HEK293 (cell line): ENCODE measurements at regions not wholly inside any gene's neighbourhood (a gene's known extent, or its start where the extent isn't known, plus 50 kb on each side); places are given as distances from the start of the nearest gene placed in this dataset.

Experiments
- CTCF ChIA-PET: fragments of 350-600 bp; formaldehyde crosslinking; extraction: SDS; loops from one replicate; lab custom pipeline; 2021; ENCODE audit warnings: antibody characterized with exemption; lab: Yijun Ruan, JAX
- POLR2A ChIA-PET: fragments of 300-600 bp; formaldehyde crosslinking; extraction: SDS; loops from one replicate; lab custom pipeline; 2020; ENCODE audit warnings: antibody characterized with exemption, inconsistent platforms; lab: Yijun Ruan, JAX
- H3K27ac ChIP-seq: fragments of 200-500 bp; sonication (Bioruptor generic); 2 replicates; pipeline ENCODE4 v1.5.1; 2014; ENCODE audit warnings: low read depth, low read length, control low read depth, inconsistent platforms; ENCODE audit errors: extremely low read depth
- H3K36me3 ChIP-seq, 2 experiments: fragments of 200-500 bp in 1 of 2; sonication (Bioruptor generic) in 1 of 2; 1 replicate in 1 of 2; 2 replicates in 1 of 2; pipeline ENCODE4 v1.5.1; 2014 to 2017; ENCODE audit warnings: inconsistent platforms in 2 of 2, low read length in 2 of 2; ENCODE audit not compliant: control insufficient read depth in 2 of 2, insufficient read depth in 1 of 2
- H3K4me1 ChIP-seq: fragments of 200-500 bp; sonication (Bioruptor generic); 2 replicates; pipeline ENCODE4 v1.5.1; 2014; ENCODE audit warnings: mild to moderate bottlenecking, low read length, inconsistent platforms; ENCODE audit not compliant: control insufficient read depth, insufficient read depth
- H3K4me3 ChIP-seq: 2 replicates; pipeline ENCODE4 v1.5.1; 2011; ENCODE audit warnings: low read depth, mild to moderate bottlenecking, control low read depth, low read length, moderate library complexity
- H3K9me3 ChIP-seq: fragments of 200-500 bp; sonication (Bioruptor generic); 2 replicates; pipeline ENCODE4 v1.5.1; 2014; ENCODE audit warnings: low read depth, low read length, inconsistent platforms; ENCODE audit not compliant: control insufficient read depth, insufficient read depth
- BCL11B ChIP-seq: fragments of 450-650 bp; formaldehyde crosslinking; IDR thresholded peaks from 2 replicates; pipeline ENCODE4 v1.5.1; 2016; ENCODE audit warnings: low read depth, missing biosample characterization, missing genetic modification characterization
- HOXD13 ChIP-seq: sonication (generic); formaldehyde crosslinking; IDR thresholded peaks from 2 replicates; pipeline ENCODE4 v1.8.0; 2022; ENCODE audit warnings: missing genetic modification reagents, borderline replicate concordance
- KLF17 ChIP-seq: fragments of 450-650 bp; formaldehyde crosslinking; IDR thresholded peaks from 2 replicates; pipeline ENCODE4 v1.5.1; 2016; ENCODE audit warnings: missing biosample characterization, missing genetic modification characterization
- MYNN ChIP-seq: fragments of 450-650 bp; formaldehyde crosslinking; IDR thresholded peaks from 2 replicates; pipeline ENCODE4 v1.5.1; 2016; ENCODE audit warnings: missing biosample characterization, missing genetic modification characterization, borderline replicate concordance
- PRDM10 ChIP-seq: fragments of 450-650 bp; formaldehyde crosslinking; IDR thresholded peaks from 2 replicates; pipeline ENCODE4 v1.5.1; 2016; ENCODE audit warnings: missing biosample characterization, missing genetic modification characterization
- PRDM4 ChIP-seq: fragments of 450-650 bp; formaldehyde crosslinking; IDR thresholded peaks from 2 replicates; pipeline ENCODE4 v1.5.1; 2017; ENCODE audit warnings: missing biosample characterization, missing genetic modification characterization
- ZBTB48 ChIP-seq: fragments of 450-650 bp; formaldehyde crosslinking; IDR thresholded peaks from 2 replicates; pipeline ENCODE4 v1.5.1; 2016; ENCODE audit warnings: missing biosample characterization, missing genetic modification characterization
- ZFP3 ChIP-seq: fragments of 450-650 bp; formaldehyde crosslinking; IDR thresholded peaks from 2 replicates; pipeline ENCODE4 v1.5.1; 2016; ENCODE audit warnings: low read depth, missing biosample characterization, missing genetic modification characterization
- ZFP41 ChIP-seq: fragments of 450-650 bp; formaldehyde crosslinking; IDR thresholded peaks from 2 replicates; pipeline ENCODE4 v1.5.1; 2016; ENCODE audit warnings: missing biosample characterization, missing genetic modification characterization, borderline replicate concordance
- ZNF112 ChIP-seq: fragments of 450-650 bp; formaldehyde crosslinking; IDR thresholded peaks from 2 replicates; pipeline ENCODE4 v1.5.0; 2017; ENCODE audit warnings: missing biosample characterization, missing genetic modification characterization
- ZNF140 ChIP-seq: fragments of 450-650 bp; formaldehyde crosslinking; IDR thresholded peaks from 2 replicates; pipeline ENCODE4 v1.5.1; 2016; ENCODE audit warnings: missing biosample characterization, missing genetic modification characterization
- ZNF184 ChIP-seq: fragments of 450-650 bp; IDR thresholded peaks from 2 replicates; pipeline ENCODE4 v1.5.1; 2018; ENCODE audit warnings: missing biosample characterization, mild to moderate bottlenecking, missing genetic modification characterization
- ZNF2 ChIP-seq: fragments of 450-650 bp; formaldehyde crosslinking; IDR thresholded peaks from 2 replicates; pipeline ENCODE4 v1.5.1; 2016; ENCODE audit warnings: missing biosample characterization, missing genetic modification characterization
- ZNF223 ChIP-seq: fragments of 450-650 bp; formaldehyde crosslinking; IDR thresholded peaks from 2 replicates; pipeline ENCODE4 v1.5.1; 2016; ENCODE audit warnings: missing biosample characterization, missing genetic modification characterization
- ZNF239 ChIP-seq: fragments of 450-650 bp; formaldehyde crosslinking; IDR thresholded peaks from 2 replicates; pipeline ENCODE4 v1.5.1; 2016; ENCODE audit warnings: missing biosample characterization, missing genetic modification characterization
- ZNF324 ChIP-seq: fragments of 450-650 bp; formaldehyde crosslinking; IDR thresholded peaks from 2 replicates; pipeline ENCODE4 v1.5.1; 2016; ENCODE audit warnings: missing biosample characterization, missing genetic modification characterization
- ZNF350 ChIP-seq: fragments of 450-650 bp; formaldehyde crosslinking; IDR thresholded peaks from 2 replicates; pipeline ENCODE4 v1.5.0; 2017; ENCODE audit warnings: missing biosample characterization, mild to moderate bottlenecking, missing genetic modification characterization
- ZNF416 ChIP-seq: fragments of 450-650 bp; formaldehyde crosslinking; IDR thresholded peaks from 2 replicates; pipeline ENCODE4 v1.5.1; 2016; ENCODE audit warnings: missing biosample characterization, missing genetic modification characterization
- ZNF426 ChIP-seq: fragments of 450-650 bp; formaldehyde crosslinking; IDR thresholded peaks from 2 replicates; pipeline ENCODE4 v1.5.1; 2017; ENCODE audit warnings: missing biosample characterization, missing genetic modification characterization, mild to moderate bottlenecking, inconsistent platforms, moderate library complexity
- ZNF473 ChIP-seq: fragments of 450-650 bp; formaldehyde crosslinking; IDR thresholded peaks from 2 replicates; pipeline ENCODE4 v1.5.1; 2017; ENCODE audit warnings: missing biosample characterization, missing genetic modification characterization
- ZNF521 ChIP-seq: fragments of 450-650 bp; formaldehyde crosslinking; IDR thresholded peaks from 2 replicates; pipeline ENCODE4 v1.5.1; 2017; ENCODE audit warnings: missing biosample characterization, mild to moderate bottlenecking, missing genetic modification characterization
- ZNF529 ChIP-seq: fragments of 450-650 bp; formaldehyde crosslinking; IDR thresholded peaks from 2 replicates; pipeline ENCODE4 v1.5.1; 2017; ENCODE audit warnings: missing genetic modification characterization, missing biosample characterization; ENCODE audit not compliant: insufficient replicate concordance
- ZNF549 ChIP-seq: fragments of 450-650 bp; IDR thresholded peaks from 2 replicates; pipeline ENCODE4 v1.5.1; 2018; ENCODE audit warnings: missing biosample characterization, missing genetic modification characterization, mild to moderate bottlenecking, inconsistent platforms, moderate library complexity
- ZNF626 ChIP-seq: fragments of 450-650 bp; sonication (Bioruptor Pico); formaldehyde crosslinking; IDR thresholded peaks from 2 replicates; pipeline ENCODE4 v1.5.1; 2018; ENCODE audit warnings: missing biosample characterization, missing genetic modification characterization, inconsistent platforms
- ZNF645 ChIP-seq: fragments of 450-650 bp; formaldehyde crosslinking; IDR thresholded peaks from 2 replicates; pipeline ENCODE4; 2016; ENCODE audit warnings: missing biosample characterization, missing genetic modification characterization
- ZSCAN16 ChIP-seq: fragments of 450-650 bp; formaldehyde crosslinking; IDR thresholded peaks from 2 replicates; pipeline ENCODE4 v1.5.1; 2016; ENCODE audit warnings: missing biosample characterization, missing genetic modification characterization

- ChIA-PET CTCF (no interaction called here), POLR2A (no interaction called here)
- Histone ChIP-seq H3K9me3 (no peaks in the 10 kb centered on the region), H3K36me3 (no peaks in the 10 kb centered on the region), H3K4me3 (no peak overlapping the region), H3K4me1 (peaks cover 2% of the 10 kb centered on the region; the same call in 1 of the 2 replicates), H3K27ac (no peak overlapping the region)
- no peak for TF ChIP-seq ZNF426
- TF ChIP-seq ZNF223 (tag by site-specific recombination) = no peak
- TF ChIP-seq ZSCAN16 (tag by site-specific recombination) = no peak
- TF ChIP-seq ZNF473 (tag by site-specific recombination) = no peak
- TF ChIP-seq ZNF140 (tag by site-specific recombination) = no peak
- no peak for TF ChIP-seq ZNF350 (tag by site-specific recombination)
- TF ChIP-seq HOXD13 (CRISPR knock-in tag) = no peak
- no peak for TF ChIP-seq KLF17 (tag by site-specific recombination)
- no peak for TF ChIP-seq ZNF521
- TF ChIP-seq ZNF2 = no peak
- no peak for TF ChIP-seq ZNF416
- no peak for TF ChIP-seq ZNF549
Observed at GRCh38 chr12:25653487-25654175, 100.5 kb upstream of the LMNTD1 start.

- ChIA-PET POLR2A (no interaction called here), CTCF (no interaction called here)
- TF ChIP-seq PRDM10 (tag by site-specific recombination) (no peak), ZNF324 (tag by site-specific recombination) (no peak), ZNF184 (tag by site-specific recombination) (no peak), ZFP3 (no peak), ZNF239 (tag by site-specific recombination) (no peak), ZNF2 (no peak), ZFP41 (tag by site-specific recombination) (no peak), ZNF626 (tag by site-specific recombination) (no peak)
- Histone ChIP-seq H3K36me3 (no peaks in the 10 kb centered on the region), H3K9me3 (no peaks in the 10 kb centered on the region), H3K4me1 (no peaks in the 10 kb centered on the region), H3K27ac (no peak overlapping the region), H3K4me3 (no peak overlapping the region)
Observed at GRCh38 chr12:25655702-25656101, 102.6 kb upstream of the LMNTD1 start.

- H3K9me3 ChIP-seq = no peaks in the 10 kb centered on the region
- POLR2A ChIA-PET = no interaction called here
- CTCF ChIA-PET = interaction anchor here (0.6 kb wide), 1 partner anchor 10 kb away, joined by 4 read pairs; no protein-coding TSS in a partner anchor
- no peak for TF ChIP-seq ZNF112
- no peak for TF ChIP-seq ZNF529 (tag by site-specific recombination)
- no peak for TF ChIP-seq ZNF645 (tag by site-specific recombination)
- no peak for TF ChIP-seq MYNN (tag by site-specific recombination)
- TF ChIP-seq BCL11B (tag by site-specific recombination) = no peak
- TF ChIP-seq PRDM4 (tag by site-specific recombination) = no peak
- TF ChIP-seq ZBTB48 (tag by site-specific recombination) = no peak
Observed at GRCh38 chr12:25659621-25660020, 106.5 kb upstream of the LMNTD1 start.

More at GRCh38 chr12:25659621-25660020, 106.5 kb upstream of the LMNTD1 start:
- no peak overlapping the region for H3K4me3 ChIP-seq
- no peaks in the 10 kb centered on the region for H3K4me1 ChIP-seq
- H3K36me3 ChIP-seq = no peaks in the 10 kb centered on the region
- H3K27ac ChIP-seq = no peak overlapping the region
